H9 (cell line): ENCODE measurements at regions not wholly inside any gene's neighbourhood (a gene's known extent, or its start where the extent isn't known, plus 50 kb on each side); places are given as distances from the start of the nearest gene placed in this dataset.

Source experiments
- DNase-seq: peaks from one replicate; pipeline ENCODE4 v3.0.0-alpha.2; 2017
- H2AFZ ChIP-seq: one replicate; pipeline ENCODE4 v1.6.1; 2013; ENCODE audit warnings: mild to moderate bottlenecking, low read length, control low read depth, moderate library complexity
- H2AK5ac ChIP-seq: 2 replicates; pipeline ENCODE4 v1.6.1; 2013; ENCODE audit warnings: low read length, control low read depth, mixed read lengths; ENCODE audit not compliant: insufficient read length
- H2BK120ac ChIP-seq: one replicate; pipeline ENCODE4 v1.6.1; 2013; ENCODE audit warnings: low read depth, mild to moderate bottlenecking, low read length, control low read depth, inconsistent platforms; ENCODE audit not compliant: poor library complexity, severe bottlenecking
- H2BK12ac ChIP-seq: 2 replicates; pipeline ENCODE4 v1.6.1; 2013; ENCODE audit warnings: low read length, control low read depth, mixed read lengths, low read depth; ENCODE audit not compliant: insufficient read length
- H2BK15ac ChIP-seq: 2 replicates; pipeline ENCODE4 v1.6.1; 2013; ENCODE audit warnings: low read depth, low read length, control low read depth
- H2BK20ac ChIP-seq: one replicate; pipeline ENCODE4 v1.6.1; 2013; ENCODE audit warnings: low read depth, mild to moderate bottlenecking, low read length, control low read depth, inconsistent platforms; ENCODE audit not compliant: poor library complexity, severe bottlenecking
- H2BK5ac ChIP-seq: 2 replicates; pipeline ENCODE4 v1.6.1; 2013; ENCODE audit warnings: low read length, control low read depth, mixed read lengths; ENCODE audit not compliant: insufficient read length
- H3K14ac ChIP-seq: 2 replicates; pipeline ENCODE4 v1.6.1; 2013; ENCODE audit warnings: low read length, control low read depth; ENCODE audit not compliant: insufficient read depth
- H3K18ac ChIP-seq: 2 replicates; pipeline ENCODE4 v1.6.1; 2013; ENCODE audit warnings: low read depth, mild to moderate bottlenecking, mixed read lengths, low read length, control low read depth; ENCODE audit not compliant: insufficient read length
- H3K23ac ChIP-seq: 2 replicates; pipeline ENCODE4 v1.6.1; 2013; ENCODE audit warnings: low read length, control low read depth, mixed read lengths, low read depth; ENCODE audit not compliant: insufficient read length
- H3K23me2 ChIP-seq: 2 replicates; pipeline ENCODE4 v1.6.1; 2013; ENCODE audit warnings: low read depth, mild to moderate bottlenecking, mixed read lengths, low read length, control low read depth; ENCODE audit not compliant: insufficient read length, poor library complexity, severe bottlenecking
- H3K27ac ChIP-seq: 2 replicates; pipeline ENCODE4 v1.5.1; 2013; ENCODE audit warnings: low read length, control low read depth, mixed read lengths, low read depth; ENCODE audit not compliant: insufficient read length
- H3K27me3 ChIP-seq: 2 replicates; pipeline ENCODE4 v1.6.1; 2013; ENCODE audit warnings: low read length, control low read depth, inconsistent platforms; ENCODE audit not compliant: insufficient read depth
- H3K4ac ChIP-seq: 2 replicates; pipeline ENCODE4 v1.6.1; 2013; ENCODE audit warnings: low read depth, mild to moderate bottlenecking, control low read depth, inconsistent platforms, low read length, moderate library complexity
- H3K4me1 ChIP-seq: 2 replicates; pipeline ENCODE4 v1.6.1; 2013; ENCODE audit warnings: low read length, control low read depth, inconsistent platforms; ENCODE audit not compliant: insufficient read depth
- H3K4me2 ChIP-seq: 2 replicates; pipeline ENCODE4 v1.6.1; 2013; ENCODE audit warnings: low read length, control low read depth, mixed read lengths; ENCODE audit not compliant: insufficient read length, insufficient read depth
- H3K56ac ChIP-seq: 2 replicates; pipeline ENCODE4 v1.6.1; 2013; ENCODE audit warnings: low read depth, mild to moderate bottlenecking, mixed read lengths, low read length, control low read depth; ENCODE audit not compliant: insufficient read length
- H3K79me1 ChIP-seq: 2 replicates; pipeline ENCODE4 v1.6.1; 2013; ENCODE audit warnings: low read depth, mild to moderate bottlenecking, moderate library complexity, low read length, control low read depth, inconsistent platforms; ENCODE audit not compliant: insufficient read depth, poor library complexity, severe bottlenecking
- H3K79me2 ChIP-seq: 2 replicates; pipeline ENCODE4 v1.6.1; 2013; ENCODE audit warnings: low read length, control low read depth, inconsistent platforms; ENCODE audit not compliant: insufficient read depth
- H3K9ac ChIP-seq: 2 replicates; pipeline ENCODE4 v1.6.1; 2013; ENCODE audit warnings: low read length, control low read depth, mixed read lengths; ENCODE audit not compliant: insufficient read length; ENCODE audit errors: extremely low read depth
- H3K9me3 ChIP-seq: one replicate; pipeline ENCODE4 v1.6.1; 2013; ENCODE audit warnings: low read depth, low read length, inconsistent platforms; ENCODE audit not compliant: control insufficient read depth
- H3T11ph ChIP-seq: one replicate; pipeline ENCODE4 v1.6.1; 2013; ENCODE audit warnings: mild to moderate bottlenecking, low read length, control low read depth, inconsistent platforms
- H4K20me1 ChIP-seq: one replicate; pipeline ENCODE4 v1.6.1; 2013; ENCODE audit not compliant: control insufficient read depth, insufficient read length, insufficient read depth
- H4K5ac ChIP-seq: 2 replicates; pipeline ENCODE4 v1.6.1; 2013; ENCODE audit warnings: low read depth, mild to moderate bottlenecking, mixed read lengths, low read length, control low read depth; ENCODE audit not compliant: insufficient read length
- H4K8ac ChIP-seq: replicated peaks from 2 replicates; pipeline ENCODE4 v1.6.1; 2013; ENCODE audit warnings: low read length, control low read depth, mixed read lengths, low read depth; ENCODE audit not compliant: insufficient read length
- H4K91ac ChIP-seq: 2 replicates; pipeline ENCODE4 v1.6.1; 2013; ENCODE audit warnings: low read depth, mild to moderate bottlenecking, moderate library complexity, mixed read lengths, low read length, control low read depth; ENCODE audit not compliant: insufficient read length
- H3K27ac Mint-ChIP-seq, 3 experiments: 2 replicates in 2 of 3; 3 replicates in 1 of 3; pipeline ENCODE4 v1.8.0; 2020 to 2021; ENCODE audit warnings: mixed read lengths in 3 of 3, mild to moderate bottlenecking in 1 of 3, moderate library complexity in 1 of 3
- H3K27me3 Mint-ChIP-seq: 2 replicates; pipeline ENCODE4 v1.8.0; 2021; ENCODE audit warnings: low read depth, mild to moderate bottlenecking, moderate library complexity, mixed read lengths
- H3K36me3 Mint-ChIP-seq, 3 experiments: 2 replicates in 2 of 3; 3 replicates in 1 of 3; pipeline ENCODE4 v1.8.0; 2020 to 2021; ENCODE audit warnings: low read depth in 3 of 3, mixed read lengths in 3 of 3; ENCODE audit not compliant: insufficient read depth in 1 of 3
- H3K4me1 Mint-ChIP-seq, 2 experiments: 2 replicates each; pipeline ENCODE4 v1.8.0; 2020; ENCODE audit warnings: mixed read lengths in 2 of 2
- H3K4me3 Mint-ChIP-seq, 2 experiments: 2 replicates in 1 of 2; 3 replicates in 1 of 2; pipeline ENCODE4 v1.8.0; 2020 to 2021; ENCODE audit warnings: mild to moderate bottlenecking in 2 of 2, mixed read lengths in 2 of 2, moderate library complexity in 1 of 2
- H3K9me3 Mint-ChIP-seq, 2 experiments: 2 replicates in 1 of 2; 3 replicates in 1 of 2; pipeline ENCODE4 v1.8.0; 2020; ENCODE audit warnings: mild to moderate bottlenecking in 2 of 2, mixed read lengths in 2 of 2, moderate library complexity in 1 of 2
- CTCF ChIP-seq: fragments of 200-600 bp; sonication (generic); conservative IDR thresholded peaks from 3 replicates; pipeline ENCODE4 v1.8.0; 2021; ENCODE audit warnings: antibody characterized with exemption, mild to moderate bottlenecking
- WGBS: extraction: QIAGEN DNeasy Blood & Tissue Kit; methylation state at CpG from one replicate; pipeline ENCODE4 v1.1.7; 2013; ENCODE audit warnings: missing lambda C conversion rate, low lambda C conversion rate, mixed read lengths; ENCODE audit not compliant: insufficient read length; ENCODE audit errors: extremely low coverage; 5-methylcytosine and 5-hydroxymethylcytosine counted together

DNA sequence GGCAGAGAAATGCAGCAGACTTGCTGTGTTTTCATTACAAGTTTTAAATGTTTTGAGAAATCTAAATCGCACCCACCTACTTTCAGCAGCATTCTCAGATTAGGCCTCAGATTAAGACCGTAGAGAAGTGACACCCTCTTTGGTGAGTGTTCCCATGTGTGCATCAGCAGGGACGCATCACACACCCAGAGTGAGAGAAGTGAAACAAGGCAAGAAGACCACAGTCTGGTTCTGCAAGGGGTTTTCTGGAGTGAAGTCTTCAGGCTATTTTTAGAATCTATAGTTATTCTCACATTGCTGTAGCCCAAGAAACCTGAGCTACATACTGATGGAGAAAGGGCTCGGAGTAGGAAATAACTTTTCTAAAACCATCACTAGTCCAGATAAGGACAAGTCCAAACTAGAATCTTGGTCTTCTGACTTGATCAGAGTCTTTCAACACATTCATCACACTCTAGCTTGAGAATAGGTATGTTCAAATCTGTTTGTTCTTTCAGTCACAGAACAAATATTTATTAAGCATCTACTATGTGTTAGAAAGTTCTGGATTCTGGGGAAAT, 1216.6 kb upstream of the PIK3C3 start:
- H2AK5ac ChIP-seq, result no peak overlapping the region
- H4K91ac ChIP-seq, result no peak overlapping the region
- no peaks in the 10 kb centered on the region for H3K79me2 ChIP-seq
- no peaks in the 10 kb centered on the region for H3K79me1 ChIP-seq
- H3K9me3 Mint-ChIP-seq, result no peaks in the 10 kb centered on the region; a peak in 2 of 5 replicates
- no peak overlapping the region for H2AFZ ChIP-seq
- H3K4me1 Mint-ChIP-seq, result peaks cover 3 to 5% of the 10 kb centered on the region in 2 experiments; a peak in 3 of 4 replicates
- no peak overlapping the region for H2BK12ac ChIP-seq
- no peak overlapping the region for H3K27ac ChIP-seq
- no peaks in the 10 kb centered on the region for H4K20me1 ChIP-seq
- DNase-seq, result no peak
- H2BK20ac ChIP-seq, result no peak overlapping the region
- H3K23me2 ChIP-seq, result no peaks in the 10 kb centered on the region
- H3K9ac ChIP-seq, result no peak overlapping the region
- no peak overlapping the region for H3K18ac ChIP-seq
- H3K23ac ChIP-seq, result no peak overlapping the region
- no peak overlapping the region for H4K5ac ChIP-seq
- no peaks in the 10 kb centered on the region; a peak in 1 of 7 replicates for H3K36me3 Mint-ChIP-seq
- no peak overlapping the region for H2BK120ac ChIP-seq
- no peak overlapping the region for H2BK15ac ChIP-seq
- H3K4me2 ChIP-seq, result no peak overlapping the region
- H3K56ac ChIP-seq, result no peak overlapping the region
- no peaks in the 10 kb centered on the region for H3K4me1 ChIP-seq
- H3K4ac ChIP-seq, result no peak overlapping the region
- no peak overlapping the region for H2BK5ac ChIP-seq
- no CpG with 5 or more reads among the region's 4 CpGs for WGBS
- no peak overlapping the region for H3K14ac ChIP-seq
- H3K4me3 Mint-ChIP-seq, result no peak overlapping the region
- H3K27ac Mint-ChIP-seq, result no peak overlapping the region
- no peak overlapping the region for H3T11ph ChIP-seq
- no peak overlapping the region for H4K8ac ChIP-seq
- TF ChIP-seq CTCF, result no peak
- no peaks in the 10 kb centered on the region for H3K9me3 ChIP-seq
- no peaks in the 10 kb centered on the region for H3K27me3 ChIP-seq
- no peaks in the 10 kb centered on the region for H3K27me3 Mint-ChIP-seq
